IMR-90 (cell line): ENCODE measurements at regions not wholly inside any gene's neighbourhood (a gene's known extent, or its start where the extent isn't known, plus 50 kb on each side); places are given as distances from the start of the nearest gene placed in this dataset.

ENCODE experiments used
- ATAC-seq: fragments of 200-7000 bp; cut with Tn5 transposase; 2 replicates; pipeline ENCODE4 v1.9.1; 2020; ENCODE audit warnings: low read depth, mild to moderate bottlenecking, moderate library complexity
- BruUV-seq: library from RNA; stranded (reverse); fragments of 400-500 nt; replicated peaks from 2 replicates; lab custom pipeline; 2021; lab: Mats Ljungman, UMichigan
- CTCF ChIA-PET: fragments of 300-600 bp; formaldehyde crosslinking; extraction: SDS; loops from one replicate; lab custom pipeline; 2021; ENCODE audit warnings: antibody characterized with exemption; lab: Yijun Ruan, JAX
- POLR2A ChIA-PET: fragments of 300-600 bp; sonication (Branson Sonifier 250); formaldehyde crosslinking; loops from one replicate; lab custom pipeline; 2022; ENCODE audit warnings: antibody characterized with exemption; ENCODE audit not compliant: unreplicated experiment; lab: Charles Lee
- DNase-seq: peaks from one replicate; pipeline ENCODE4 v3.0.0; 2013
- H2AFZ ChIP-seq: replicated peaks from 2 replicates; pipeline ENCODE3; 2013; ENCODE audit warnings: low read length, mild to moderate bottlenecking; ENCODE audit not compliant: poor library complexity
- H2AK5ac ChIP-seq: 2 replicates; pipeline ENCODE4 v1.6.1; 2013; ENCODE audit warnings: low read depth, low read length, inconsistent platforms
- H2AK9ac ChIP-seq: replicated peaks from 2 replicates; pipeline ENCODE3; 2013; ENCODE audit warnings: mild to moderate bottlenecking, low read depth, low read length, moderate library complexity; ENCODE audit not compliant: poor library complexity
- H2BK120ac ChIP-seq: 2 replicates; pipeline ENCODE4 v1.6.1; 2013; ENCODE audit warnings: low read depth, low read length, inconsistent platforms
- H2BK15ac ChIP-seq: 3 replicates; pipeline ENCODE4 v1.6.1; 2013; ENCODE audit warnings: low read depth, low read length, inconsistent platforms
- H2BK20ac ChIP-seq: 2 replicates; pipeline ENCODE4 v1.6.1; 2013; ENCODE audit warnings: low read depth, mild to moderate bottlenecking, inconsistent platforms, low read length, moderate library complexity
- H2BK5ac ChIP-seq: 2 replicates; pipeline ENCODE4 v1.6.1; 2013; ENCODE audit warnings: mild to moderate bottlenecking, low read depth, low read length, inconsistent platforms; ENCODE audit not compliant: poor library complexity, severe bottlenecking
- H3K14ac ChIP-seq: replicated peaks from 2 replicates; pipeline ENCODE4 v1.6.1; 2013; ENCODE audit warnings: low read depth, low read length, inconsistent platforms
- H3K18ac ChIP-seq: 2 replicates; pipeline ENCODE4 v1.6.1; 2013; ENCODE audit warnings: low read depth, low read length, control low read depth
- H3K23ac ChIP-seq: 2 replicates; pipeline ENCODE4 v1.6.1; 2013; ENCODE audit warnings: low read depth, low read length, inconsistent platforms
- H3K27ac ChIP-seq: 2 replicates; pipeline ENCODE4 v1.5.1; 2013; ENCODE audit warnings: mild to moderate bottlenecking, control low read depth, low read length; ENCODE audit not compliant: insufficient read depth
- H3K27me3 ChIP-seq: 2 replicates; pipeline ENCODE4 v1.6.1; 2013; ENCODE audit warnings: low read length; ENCODE audit not compliant: control insufficient read depth, insufficient read depth
- H3K36me3 ChIP-seq: 2 replicates; pipeline ENCODE4 v1.6.1; 2013; ENCODE audit warnings: low read length, mixed read lengths; ENCODE audit not compliant: control insufficient read depth, insufficient read depth
- H3K4ac ChIP-seq: 2 replicates; pipeline ENCODE4 v1.6.1; 2013; ENCODE audit warnings: low read depth, low read length, inconsistent platforms
- H3K4me1 ChIP-seq: 2 replicates; pipeline ENCODE4 v1.6.1; 2013; ENCODE audit warnings: low read length, mixed read lengths; ENCODE audit not compliant: control insufficient read depth, insufficient read depth
- H3K4me2 ChIP-seq: 2 replicates; pipeline ENCODE4 v1.6.1; 2013; ENCODE audit warnings: low read depth, mild to moderate bottlenecking, control low read depth, low read length, moderate library complexity
- H3K4me3 ChIP-seq: 2 replicates; pipeline ENCODE4 v1.5.1; 2013; ENCODE audit warnings: low read depth, mild to moderate bottlenecking, control low read depth, low read length, moderate library complexity; ENCODE audit not compliant: insufficient read depth
- H3K56ac ChIP-seq: 2 replicates; pipeline ENCODE4 v1.6.1; 2013; ENCODE audit warnings: low read length, inconsistent platforms; ENCODE audit not compliant: insufficient read depth; ENCODE audit errors: extremely low read depth
- H3K79me1 ChIP-seq, 2 experiments: 2 replicates each; pipeline ENCODE4 v1.6.1; 2013; ENCODE audit warnings: low read length in 2 of 2, inconsistent platforms in 1 of 2, low read depth in 1 of 2
- H3K9ac ChIP-seq: 2 replicates; pipeline ENCODE4 v1.6.1; 2013; ENCODE audit warnings: low read depth, low read length, control low read depth
- H3K9me1 ChIP-seq: 2 replicates; pipeline ENCODE4 v1.6.1; 2013; ENCODE audit warnings: low read length, inconsistent platforms; ENCODE audit not compliant: insufficient read depth
- H3K9me3 ChIP-seq: 2 replicates; pipeline ENCODE4 v1.6.1; 2013; ENCODE audit warnings: low read length; ENCODE audit not compliant: control insufficient read depth, insufficient read depth
- H4K20me1 ChIP-seq: 2 replicates; pipeline ENCODE4 v1.6.1; 2013; ENCODE audit warnings: low read length, inconsistent platforms; ENCODE audit not compliant: insufficient read depth
- H4K5ac ChIP-seq: 2 replicates; pipeline ENCODE4 v1.6.1; 2013; ENCODE audit warnings: mild to moderate bottlenecking, low read depth, low read length, control low read depth
- H4K8ac ChIP-seq, 2 experiments: 2 replicates each; pipeline ENCODE4 v1.6.1; 2013; ENCODE audit warnings: low read depth in 2 of 2, low read length in 2 of 2, control low read depth in 1 of 2, inconsistent platforms in 1 of 2
- H4K91ac ChIP-seq: 2 replicates; pipeline ENCODE4 v1.6.1; 2013; ENCODE audit warnings: low read depth, low read length, inconsistent platforms; ENCODE audit not compliant: insufficient read depth
- BHLHE40 ChIP-seq: fragments of 150-350 bp; IDR thresholded peaks from 2 replicates; pipeline ENCODE4 v1.6.1; 2016; ENCODE audit warnings: mild to moderate bottlenecking, low read depth, low read length
- CEBPB ChIP-seq: IDR thresholded peaks from 2 replicates; pipeline ENCODE4 v1.6.1; 2012; ENCODE audit warnings: low read depth, low read length, improper control_type of control experiment
- CHD1 ChIP-seq: IDR thresholded peaks from 2 replicates; pipeline ENCODE4 v1.6.1; 2012; ENCODE audit warnings: low read depth, low read length, improper control_type of control experiment
- MAFK ChIP-seq: IDR thresholded peaks from 2 replicates; pipeline ENCODE4 v1.6.1; 2012; ENCODE audit warnings: low read depth, low read length, improper control_type of control experiment
- MAZ ChIP-seq: IDR thresholded peaks from 2 replicates; pipeline ENCODE4 v1.6.1; 2012; ENCODE audit warnings: low read depth, mild to moderate bottlenecking, low read length, improper control_type of control experiment, moderate library complexity, borderline replicate concordance
- MXI1 ChIP-seq: IDR thresholded peaks from 2 replicates; pipeline ENCODE4 v1.6.1; 2012; ENCODE audit warnings: low read depth, mild to moderate bottlenecking, low read length, moderate library complexity, borderline replicate concordance
- POLR2A ChIP-seq: IDR thresholded peaks from 2 replicates; pipeline ENCODE4 v1.6.1; 2012; ENCODE audit warnings: mild to moderate bottlenecking, low read depth, low read length
- RAD21 ChIP-seq: IDR thresholded peaks from 2 replicates; pipeline ENCODE4 v1.6.1; 2012; ENCODE audit warnings: low read length, improper control_type of control experiment
- RCOR1 ChIP-seq: IDR thresholded peaks from 2 replicates; pipeline ENCODE4 v1.6.1; 2012; ENCODE audit warnings: mild to moderate bottlenecking, low read length, improper control_type of control experiment; ENCODE audit not compliant: insufficient replicate concordance
- RFX5 ChIP-seq: IDR thresholded peaks from 2 replicates; pipeline ENCODE4 v1.8.0; 2012; ENCODE audit warnings: low read depth, mild to moderate bottlenecking, low read length, moderate library complexity
- SMC3 ChIP-seq: fragments of 150-350 bp; IDR thresholded peaks from 2 replicates; pipeline ENCODE4 v1.6.1; 2016; ENCODE audit warnings: low read depth, mild to moderate bottlenecking, antibody characterized with exemption, low read length, moderate library complexity
- WGBS, 2 experiments: methylation state at CpG; one replicate each; pipeline versions ENCODE4 v1.1.5 to v1.1.7; 2013; ENCODE audit warnings: missing lambda C conversion rate in 2 of 2; ENCODE audit not compliant: insufficient read length in 1 of 2; ENCODE audit errors: extremely low coverage in 2 of 2; 5-methylcytosine and 5-hydroxymethylcytosine counted together
- dilution Hi-C: fragments of 300-500 bp; cut with HindIII; formaldehyde crosslinking; loops from one replicate; pipeline ENCODE4 v1.14.3; 2018; ENCODE audit warnings: low sequenced_read_pairs; ENCODE audit not compliant: unreplicated experiment
- in situ Hi-C: fragments of 300-500 bp; cut with MboI; formaldehyde crosslinking; loops from 3 replicates; pipeline ENCODE4 v1.14.3; 2019; ENCODE audit warnings: low sequenced_read_pairs, inconsistent platforms, mixed read lengths
- intact Hi-C: fragments of 100-400 bp; cut with micrococcal nuclease; formaldehyde crosslinking; loops from 2 replicates; pipeline ENCODE4 v1.10.0; 2022
- TF ChIP-seq, protein P1 (sequence below): conservative IDR thresholded peaks from 2 replicates; pipeline ENCODE4 v1.5.1; 2012; ENCODE audit warnings: mild to moderate bottlenecking, low read depth, low read length, improper control_type of control experiment
- TF ChIP-seq, protein P2 (sequence below): fragments of 150-350 bp; IDR thresholded peaks from 2 replicates; pipeline ENCODE4 v1.6.1; 2016; ENCODE audit warnings: low read depth, mild to moderate bottlenecking, low read length, moderate library complexity, borderline replicate concordance

DNA sequence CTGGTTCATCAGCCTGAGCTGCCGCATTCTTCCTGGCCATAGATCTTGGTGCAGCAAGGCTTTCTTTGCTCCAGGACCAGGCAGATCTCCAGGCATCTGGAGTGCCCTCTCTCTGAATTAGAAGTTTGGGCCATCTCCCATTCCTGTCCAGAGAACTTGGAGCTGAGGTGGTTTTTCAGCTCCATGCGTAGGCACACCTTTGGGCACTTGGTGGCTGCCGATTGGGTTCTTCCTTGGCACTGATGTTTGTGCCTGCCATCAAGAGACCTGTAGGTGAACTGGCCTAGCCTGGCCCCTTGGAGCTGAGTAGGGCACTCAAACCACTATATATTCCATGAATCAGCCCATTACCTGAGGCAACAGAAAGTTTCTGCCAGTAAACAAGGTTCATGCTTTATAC lies 206.0 kb upstream of the PCDH17 start:
- no peak overlapping the region for H3K9ac ChIP-seq
- ATAC-seq (no peak), DNase-seq (no peak)
- no peak overlapping the region for H2BK5ac ChIP-seq
- H2BK20ac ChIP-seq, result no peak overlapping the region
- H3K9me1 ChIP-seq, result no peaks in the 10 kb centered on the region
- no peak overlapping the region for H2AK5ac ChIP-seq
- no peak overlapping the region for H3K23ac ChIP-seq
- H3K4me1 ChIP-seq, result no peaks in the 10 kb centered on the region
- no peak overlapping the region for H2BK15ac ChIP-seq
- TF ChIP-seq MAFK, result no peak
- no peak for TF ChIP-seq POLR2A
- TF ChIP-seq BHLHE40, result no peak
- no peak for TF ChIP-seq MXI1
- TF ChIP-seq SMC3, result no peak
- TF ChIP-seq, protein P1, sequence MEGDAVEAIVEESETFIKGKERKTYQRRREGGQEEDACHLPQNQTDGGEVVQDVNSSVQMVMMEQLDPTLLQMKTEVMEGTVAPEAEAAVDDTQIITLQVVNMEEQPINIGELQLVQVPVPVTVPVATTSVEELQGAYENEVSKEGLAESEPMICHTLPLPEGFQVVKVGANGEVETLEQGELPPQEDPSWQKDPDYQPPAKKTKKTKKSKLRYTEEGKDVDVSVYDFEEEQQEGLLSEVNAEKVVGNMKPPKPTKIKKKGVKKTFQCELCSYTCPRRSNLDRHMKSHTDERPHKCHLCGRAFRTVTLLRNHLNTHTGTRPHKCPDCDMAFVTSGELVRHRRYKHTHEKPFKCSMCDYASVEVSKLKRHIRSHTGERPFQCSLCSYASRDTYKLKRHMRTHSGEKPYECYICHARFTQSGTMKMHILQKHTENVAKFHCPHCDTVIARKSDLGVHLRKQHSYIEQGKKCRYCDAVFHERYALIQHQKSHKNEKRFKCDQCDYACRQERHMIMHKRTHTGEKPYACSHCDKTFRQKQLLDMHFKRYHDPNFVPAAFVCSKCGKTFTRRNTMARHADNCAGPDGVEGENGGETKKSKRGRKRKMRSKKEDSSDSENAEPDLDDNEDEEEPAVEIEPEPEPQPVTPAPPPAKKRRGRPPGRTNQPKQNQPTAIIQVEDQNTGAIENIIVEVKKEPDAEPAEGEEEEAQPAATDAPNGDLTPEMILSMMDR, result no peak
- no peak for TF ChIP-seq RCOR1
- TF ChIP-seq RFX5, result no peak
- TF ChIP-seq CHD1, result no peak
- no peak for TF ChIP-seq RAD21
- no peak for TF ChIP-seq CEBPB
- TF ChIP-seq, protein P2, sequence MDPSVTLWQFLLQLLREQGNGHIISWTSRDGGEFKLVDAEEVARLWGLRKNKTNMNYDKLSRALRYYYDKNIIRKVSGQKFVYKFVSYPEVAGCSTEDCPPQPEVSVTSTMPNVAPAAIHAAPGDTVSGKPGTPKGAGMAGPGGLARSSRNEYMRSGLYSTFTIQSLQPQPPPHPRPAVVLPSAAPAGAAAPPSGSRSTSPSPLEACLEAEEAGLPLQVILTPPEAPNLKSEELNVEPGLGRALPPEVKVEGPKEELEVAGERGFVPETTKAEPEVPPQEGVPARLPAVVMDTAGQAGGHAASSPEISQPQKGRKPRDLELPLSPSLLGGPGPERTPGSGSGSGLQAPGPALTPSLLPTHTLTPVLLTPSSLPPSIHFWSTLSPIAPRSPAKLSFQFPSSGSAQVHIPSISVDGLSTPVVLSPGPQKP, result no peak
- no peak for TF ChIP-seq MAZ
- H4K20me1 ChIP-seq, result no peaks in the 10 kb centered on the region
- H4K5ac ChIP-seq, result no peak overlapping the region
- no peak overlapping the region for H2AK9ac ChIP-seq
- no peaks in the 10 kb centered on the region for H3K79me1 ChIP-seq
- H2AFZ ChIP-seq, result no peak overlapping the region
- H3K9me3 ChIP-seq, result peaks cover 4% of the 10 kb centered on the region
- no peak overlapping the region for H3K27ac ChIP-seq
- H4K8ac ChIP-seq, result no peak overlapping the region
- no peak overlapping the region for H3K18ac ChIP-seq
- no CpG with 5 or more reads among the region's 3 CpGs for WGBS, 2 experiments
- dilution Hi-C loops (no loop called here), in situ Hi-C loops (no loop called here), intact Hi-C loops (no loop called here)
- no TSS peak for BruUV-seq
- H3K27me3 ChIP-seq, result no peaks in the 10 kb centered on the region
- no peak overlapping the region for H3K14ac ChIP-seq
- H3K4me3 ChIP-seq, result no peak overlapping the region
- H3K36me3 ChIP-seq, result no peaks in the 10 kb centered on the region
- no peak overlapping the region for H4K91ac ChIP-seq
- no peak overlapping the region for H3K56ac ChIP-seq
- H3K4me2 ChIP-seq, result no peak overlapping the region
- POLR2A ChIA-PET, result no interaction called here
- no peak overlapping the region for H3K4ac ChIP-seq
- CTCF ChIA-PET, result no interaction called here
- no peak overlapping the region for H2BK120ac ChIP-seq
